GM19025 (cell line): ENCODE measurements at regions not wholly inside any gene's neighbourhood (a gene's known extent, or its start where the extent isn't known, plus 50 kb on each side); places are given as distances from the start of the nearest gene placed in this dataset.
"Not testable (repeated sequence)": the region's sequence is repeated elsewhere in the genome, so short reads cannot be mapped to it uniquely, and the experiment has no call there.

Source experiments
- ATAC-seq: cut with Tn5 transposase; IDR thresholded peaks from one replicate; pipeline ENCODE4 v1.9.1; 2021; ENCODE audit warnings: mild to moderate bottlenecking, low read depth, moderate library complexity; ENCODE audit not compliant: unreplicated experiment

DNA sequence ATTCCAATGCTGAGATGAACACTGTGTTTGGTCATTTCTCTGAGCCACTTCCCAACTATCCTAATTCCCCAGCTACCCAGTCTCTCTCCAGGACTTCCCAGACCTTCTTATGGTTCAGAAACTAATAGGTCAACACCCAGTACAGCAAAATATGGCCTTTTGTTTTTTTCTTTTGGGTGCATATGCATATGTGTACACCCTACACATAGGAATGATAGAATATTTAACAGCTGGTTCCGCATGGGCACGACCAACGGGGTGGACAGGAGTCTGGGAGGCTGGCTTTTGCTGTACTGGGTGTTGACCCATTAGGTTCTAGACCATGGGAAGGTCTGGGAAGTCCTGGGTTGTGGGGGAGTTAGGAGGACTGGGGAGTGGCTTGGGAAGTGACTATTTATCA is 143.9 kb downstream of the MRPS6 start:
- ATAC-seq: no peak

DNA sequence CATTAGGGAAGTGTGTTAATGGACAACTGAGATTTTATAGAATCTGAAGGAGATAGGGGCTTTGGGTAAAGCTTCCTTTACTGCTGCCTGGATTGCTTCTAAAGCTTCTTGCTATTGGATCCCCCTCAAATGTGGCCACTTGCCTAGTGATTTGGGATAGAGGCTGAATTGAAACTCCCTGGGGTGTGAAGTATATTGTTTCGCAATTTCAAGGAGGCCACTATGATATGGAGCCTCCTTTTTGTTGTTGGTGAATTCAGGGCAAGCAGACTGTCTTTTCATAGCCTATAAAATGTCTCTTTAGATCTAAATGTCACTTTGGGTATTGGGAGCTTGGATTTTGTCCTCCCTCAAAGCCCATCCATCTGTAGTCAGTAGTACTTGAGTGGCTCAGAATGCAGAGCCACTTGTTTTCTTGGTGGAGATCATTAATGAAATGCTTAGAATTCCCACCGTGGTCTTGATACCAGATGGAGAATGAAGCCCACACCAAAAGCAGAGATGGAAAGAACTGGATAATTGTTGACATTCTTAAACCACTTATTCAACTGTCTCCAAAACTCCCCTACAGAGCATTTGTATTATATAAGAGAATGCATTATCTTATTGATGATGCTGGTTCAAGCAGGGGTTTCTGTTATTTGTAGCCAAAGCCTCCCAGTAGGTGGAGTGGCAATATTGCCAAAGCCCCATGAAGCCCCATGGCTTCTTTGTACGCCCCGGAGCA is 144.3 kb upstream of the KCNE2 start:
- no peak for ATAC-seq

DNA sequence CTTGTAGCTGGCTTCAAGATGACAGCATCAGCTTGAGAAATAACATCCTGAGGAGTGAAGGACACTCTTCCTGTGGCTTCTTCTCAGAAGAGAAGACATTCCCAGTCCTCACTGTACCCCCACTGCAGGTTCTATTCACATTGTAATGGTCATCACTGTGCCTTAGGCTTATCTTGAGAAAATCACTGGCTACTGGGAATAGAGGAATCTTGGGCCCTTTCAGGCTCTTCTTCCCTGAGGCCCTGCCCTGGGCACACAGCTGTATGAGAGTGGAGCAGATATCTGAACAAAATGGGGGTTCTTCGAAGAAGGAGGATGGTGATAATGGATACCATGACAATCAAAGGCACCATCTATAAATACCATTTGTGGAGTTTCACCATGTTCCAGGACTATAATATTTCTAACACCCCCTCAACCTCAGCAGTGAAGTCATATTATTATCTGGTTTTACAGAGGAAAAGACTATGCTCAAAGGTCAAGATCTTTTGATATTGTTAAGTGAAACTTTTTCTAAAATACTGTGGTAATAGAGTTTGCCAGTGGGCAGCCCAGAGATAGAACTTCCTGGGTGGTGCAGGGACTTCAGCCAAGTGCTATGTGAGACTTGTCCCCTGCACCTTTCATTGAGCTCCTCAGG is 143.1 kb upstream of the KCNE2 start:
- ATAC-seq: no peak

DNA sequence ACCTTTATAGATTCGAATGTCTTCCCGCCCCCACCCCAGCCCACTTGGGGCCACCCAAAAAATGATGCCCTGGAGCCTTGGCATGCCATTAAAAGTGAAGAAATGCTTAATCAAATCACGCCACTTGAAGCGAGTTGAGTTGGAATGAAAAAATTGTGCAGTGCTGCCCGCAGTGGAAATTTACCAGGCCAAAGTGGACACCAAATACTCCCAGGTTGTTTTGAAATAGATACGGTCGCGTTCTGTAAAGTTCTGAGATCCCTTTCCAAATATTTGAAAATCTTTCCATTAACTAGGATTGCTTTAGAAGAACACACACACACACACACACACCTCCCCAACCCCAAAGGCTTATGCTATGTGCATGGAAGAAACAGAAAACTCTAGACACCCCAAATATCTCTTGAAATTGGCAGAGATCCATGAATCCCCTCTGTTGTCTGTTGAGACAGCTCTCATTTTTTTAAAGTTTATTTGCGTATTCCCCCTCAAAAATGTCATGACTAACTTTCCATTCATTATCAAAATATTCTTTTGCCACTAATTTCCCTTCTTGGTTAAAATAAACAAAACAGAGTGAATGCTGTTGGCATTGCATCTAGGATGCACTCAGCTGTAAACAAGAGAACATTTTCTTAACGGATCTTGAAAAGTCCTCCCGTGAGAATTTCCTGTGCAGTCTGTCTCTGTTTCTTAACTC is 142.3 kb upstream of the KCNE2 start:
- ATAC-seq: no peak

DNA sequence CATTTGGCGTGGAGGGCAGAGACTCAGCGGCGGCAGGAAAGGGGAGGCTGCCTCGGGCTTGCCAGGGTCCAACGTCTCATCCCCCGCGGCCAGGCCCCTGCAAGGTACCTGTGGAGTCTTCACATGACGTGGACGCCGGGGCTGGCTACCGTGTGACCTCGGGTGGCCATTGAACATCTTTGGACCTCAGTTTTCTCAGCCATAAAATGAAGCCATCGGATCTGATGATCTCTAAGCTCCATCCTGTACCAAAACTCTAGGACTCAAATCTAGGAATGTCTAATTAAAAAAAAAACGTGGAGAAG is 141.8 kb upstream of the KCNE2 start:
- ATAC-seq: no peak

GRCh38 chr21:34223376-34223775 is 140.4 kb upstream of the KCNE2 start:
- no peak for ATAC-seq

GRCh38 chr21:34227386-34227852 is 136.4 kb upstream of the KCNE2 start:
- ATAC-seq: no peak

DNA sequence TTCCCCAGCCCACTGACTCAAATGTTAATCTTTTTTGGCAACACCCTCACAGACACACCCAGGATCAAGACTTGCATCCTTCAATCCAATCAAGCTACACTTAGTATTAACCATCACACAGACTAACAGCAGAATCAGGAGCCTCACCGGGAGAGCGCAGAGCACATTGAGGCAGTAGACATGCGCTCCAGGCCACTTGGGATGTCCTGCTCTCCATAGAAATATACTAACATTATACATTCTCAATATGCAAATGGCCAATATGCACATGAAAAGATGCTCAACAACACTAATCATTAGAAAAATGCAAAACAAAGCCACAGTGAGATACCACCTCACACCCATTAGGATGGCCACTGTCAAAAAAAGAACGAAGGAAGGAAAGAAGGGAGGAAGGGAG is 135.0 kb upstream of the KCNE2 start:
- ATAC-seq: no peak

DNA sequence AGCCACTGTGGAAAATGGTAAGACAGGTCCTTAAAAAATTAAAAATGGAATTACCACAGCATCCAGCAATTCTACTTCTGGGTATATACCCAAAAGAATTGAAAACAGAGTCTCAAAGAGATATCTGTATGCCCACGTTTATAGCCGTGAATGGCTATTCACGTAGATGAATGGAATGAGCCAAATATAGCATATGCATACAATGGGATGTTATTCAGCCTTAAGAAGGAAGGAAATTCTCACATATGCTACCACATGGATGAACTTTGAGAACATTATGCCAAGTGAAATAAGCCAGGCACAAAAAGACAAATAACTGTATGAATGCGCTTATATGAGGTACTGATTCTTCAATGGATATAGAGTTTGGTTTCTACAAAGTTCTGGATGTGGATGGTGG is 134.5 kb upstream of the KCNE2 start:
- ATAC-seq: no peak

- ATAC-seq: not testable (repeated sequence)
Measured at GRCh38 chr21:34233741-34234140, 130.1 kb upstream of the KCNE2 start.

- ATAC-seq: no peak
Measured at GRCh38 chr21:34235514-34235913, 128.3 kb upstream of the KCNE2 start.

GRCh38 chr21:34242973-34243372 is 120.8 kb upstream of the KCNE2 start:
- ATAC-seq: no peak

DNA sequence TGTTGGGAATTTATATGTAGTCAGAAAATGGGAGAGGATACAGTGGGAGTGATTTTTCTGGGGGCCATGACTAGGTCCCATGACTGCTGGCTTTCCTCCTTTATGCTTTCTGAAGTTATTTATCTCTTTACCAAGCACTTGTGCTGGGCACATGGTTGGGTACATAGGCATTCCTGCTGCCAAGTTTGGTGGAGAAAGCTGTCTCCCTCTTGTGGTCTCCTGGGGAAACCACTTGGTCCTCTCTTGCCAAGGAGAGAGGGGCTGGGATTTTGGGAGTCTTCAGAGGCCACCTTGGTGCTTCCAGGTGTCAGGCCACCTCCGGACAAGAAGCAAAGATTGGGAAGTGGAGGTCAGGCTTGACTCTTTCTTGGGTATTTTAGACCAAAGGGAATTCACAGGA is 120.2 kb upstream of the KCNE2 start:
- no peak for ATAC-seq

DNA sequence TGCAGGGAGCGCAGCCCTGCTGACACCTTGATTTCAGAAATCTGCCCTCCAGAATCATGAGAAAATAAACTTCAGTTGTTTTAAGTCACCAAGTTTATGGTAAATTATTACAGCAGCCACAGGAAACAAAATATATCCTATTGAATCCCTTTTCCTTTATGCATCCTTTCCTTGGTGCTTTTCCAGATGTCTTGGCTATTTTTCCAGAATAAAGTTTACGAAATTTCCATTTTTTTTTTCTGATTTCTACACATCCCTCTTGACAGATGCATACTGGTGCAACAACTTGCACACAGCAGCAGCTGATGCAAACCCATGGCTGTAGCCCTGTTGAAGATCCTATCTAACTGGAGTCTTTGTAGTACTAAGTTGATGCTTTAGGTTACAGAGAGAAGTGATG is 111.1 kb upstream of the KCNE2 start:
- ATAC-seq: no peak

DNA sequence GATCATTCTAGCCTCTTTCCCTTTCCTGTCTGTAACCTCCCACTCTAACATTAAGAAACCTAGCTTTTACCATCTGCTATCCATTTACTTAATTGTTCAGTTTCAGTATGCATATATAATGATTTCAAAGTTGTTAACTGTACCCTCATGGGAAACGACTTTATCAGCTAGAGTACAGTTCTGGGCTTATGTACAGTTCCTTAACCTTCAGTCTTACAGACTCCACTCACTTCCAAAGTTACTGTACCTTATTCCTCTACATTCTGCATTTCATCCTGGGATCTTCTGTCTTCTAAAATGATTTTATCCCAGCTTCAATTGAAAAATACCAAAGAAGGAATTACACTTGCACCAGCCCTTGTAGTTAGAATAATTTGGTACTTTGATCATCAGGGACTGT is 108.7 kb upstream of the KCNE2 start:
- ATAC-seq: no peak

DNA sequence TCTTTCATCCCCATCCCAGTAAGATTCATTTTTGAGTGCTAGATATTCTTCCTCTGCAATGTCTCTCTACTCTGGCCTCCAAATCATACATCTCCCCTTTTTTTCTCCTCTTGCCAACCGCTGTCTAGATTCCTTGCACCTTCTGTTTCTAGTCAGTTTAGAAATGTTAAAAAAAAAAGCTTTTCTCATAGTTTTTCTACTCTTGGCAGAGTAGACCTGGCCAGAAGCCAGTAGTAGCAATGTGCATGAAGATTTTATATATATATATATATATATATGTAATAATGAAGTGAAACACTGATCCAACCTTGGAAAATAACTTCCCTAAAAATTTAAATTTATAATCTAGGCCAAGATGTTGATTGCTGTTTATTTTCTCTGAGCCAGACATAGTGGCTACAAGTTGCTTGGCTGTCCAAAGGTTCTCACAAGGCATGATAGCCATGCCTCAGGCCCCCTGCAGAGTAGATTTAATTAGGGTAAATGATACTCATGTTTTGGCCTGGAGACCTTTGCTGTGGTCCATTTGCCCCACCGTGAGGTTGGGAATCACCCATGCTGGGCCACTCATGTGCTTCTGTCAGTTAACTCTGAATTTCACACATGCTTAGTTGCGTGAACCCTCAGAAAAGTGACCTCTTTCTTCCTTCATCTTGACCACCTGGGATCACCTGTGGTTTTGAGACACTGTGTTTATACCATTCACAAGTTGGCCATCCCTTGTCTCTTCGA is 103.4 kb upstream of the KCNE2 start:
- ATAC-seq: no peak

GRCh38 chr21:34261841-34262468 is 101.9 kb upstream of the KCNE2 start:
- ATAC-seq: no peak

- no peak for ATAC-seq
Measured at GRCh38 chr21:34262469-34262845, 101.3 kb upstream of the KCNE2 start.

- ATAC-seq: no peak
Measured at GRCh38 chr21:34263629-34264028, 100.2 kb upstream of the KCNE2 start.

DNA sequence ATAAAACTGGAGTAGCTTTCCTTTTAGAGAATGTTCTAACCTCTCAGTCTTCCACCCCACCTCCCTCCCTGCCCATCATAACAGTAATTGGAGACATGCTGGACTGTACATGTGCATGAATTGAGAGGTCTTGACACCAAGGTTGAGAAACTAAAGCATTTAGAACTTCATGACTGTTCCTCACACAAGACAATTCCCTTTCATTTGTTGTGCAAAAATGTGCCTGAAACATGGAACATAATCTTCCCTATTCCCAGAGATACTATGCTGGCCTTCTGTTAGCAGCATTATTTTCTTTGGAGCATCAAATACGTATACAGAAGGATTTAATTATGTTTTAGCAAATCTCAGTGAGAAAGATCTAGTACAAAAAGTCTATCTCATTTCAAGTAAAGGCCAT is 97.5 kb upstream of the KCNE2 start:
- ATAC-seq: no peak

GRCh38 chr21:34268493-34268892 is 95.3 kb upstream of the KCNE2 start:
- no peak for ATAC-seq
